ENCODE measurements at regions not wholly inside any gene's neighbourhood (a gene's known extent, or its start where the extent isn't known, plus 50 kb on each side); places are given as distances from the start of the nearest gene placed in this dataset.

- Histone ChIP-seq H3K9me2 (replicated peaks; ENCODE audit: control insufficient read depth, low read length) (no peaks in the 10 kb centered on the region), H3K79me2 (ENCODE audit: control insufficient read depth, low read length) (no peaks in the 10 kb centered on the region), H3F3A (ENCODE audit: control insufficient read depth, insufficient read depth) (no peaks in the 10 kb centered on the region), H3K9me3 (ENCODE audit: control insufficient read depth, insufficient read depth, low read length) (no peaks in the 10 kb centered on the region), H3K4me3 (ENCODE audit: low read length) (no peak overlapping the region), H3K27me3 (ENCODE audit: control insufficient read depth, low read length) (no peaks in the 10 kb centered on the region), H3K4me2 (ENCODE audit: low read length) (no peak overlapping the region), H4K20me1 (ENCODE audit: control insufficient read depth, insufficient read depth, low read depth, low read length) (no peaks in the 10 kb centered on the region), H3K4me1 (ENCODE audit: control insufficient read depth, low read length) (no peaks in the 10 kb centered on the region), H3K36me3 (ENCODE audit: control insufficient read depth, low read length) (no peaks in the 10 kb centered on the region), H3K27ac (ENCODE audit: low read depth, low read length) (no peak overlapping the region)
- TF ChIP-seq, protein P1, sequence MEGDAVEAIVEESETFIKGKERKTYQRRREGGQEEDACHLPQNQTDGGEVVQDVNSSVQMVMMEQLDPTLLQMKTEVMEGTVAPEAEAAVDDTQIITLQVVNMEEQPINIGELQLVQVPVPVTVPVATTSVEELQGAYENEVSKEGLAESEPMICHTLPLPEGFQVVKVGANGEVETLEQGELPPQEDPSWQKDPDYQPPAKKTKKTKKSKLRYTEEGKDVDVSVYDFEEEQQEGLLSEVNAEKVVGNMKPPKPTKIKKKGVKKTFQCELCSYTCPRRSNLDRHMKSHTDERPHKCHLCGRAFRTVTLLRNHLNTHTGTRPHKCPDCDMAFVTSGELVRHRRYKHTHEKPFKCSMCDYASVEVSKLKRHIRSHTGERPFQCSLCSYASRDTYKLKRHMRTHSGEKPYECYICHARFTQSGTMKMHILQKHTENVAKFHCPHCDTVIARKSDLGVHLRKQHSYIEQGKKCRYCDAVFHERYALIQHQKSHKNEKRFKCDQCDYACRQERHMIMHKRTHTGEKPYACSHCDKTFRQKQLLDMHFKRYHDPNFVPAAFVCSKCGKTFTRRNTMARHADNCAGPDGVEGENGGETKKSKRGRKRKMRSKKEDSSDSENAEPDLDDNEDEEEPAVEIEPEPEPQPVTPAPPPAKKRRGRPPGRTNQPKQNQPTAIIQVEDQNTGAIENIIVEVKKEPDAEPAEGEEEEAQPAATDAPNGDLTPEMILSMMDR (IDR thresholded peaks at IDR 0.05; ENCODE audit: low read depth, low read length, poor library complexity, severe bottlenecking): no peak
- TF ChIP-seq EZH2phosphoT487 (IDR thresholded peaks at IDR 0.05; ENCODE audit: borderline replicate concordance, low read length): no peak
Measured at GRCh38 chr2:21453723-21454450, 330.1 kb downstream of the TDRD15 start.

GRCh38 chr2:21454839-21455238 is 331.1 kb downstream of the TDRD15 start:
- TF ChIP-seq, protein P1 (IDR thresholded peaks at IDR 0.05; ENCODE audit: low read depth, low read length, poor library complexity, severe bottlenecking): no peak
- TF ChIP-seq EZH2phosphoT487 (IDR thresholded peaks at IDR 0.05; ENCODE audit: borderline replicate concordance, low read length): no peak
- no peak overlapping the region for H3K4me3 ChIP-seq (ENCODE audit: low read length)

DNA sequence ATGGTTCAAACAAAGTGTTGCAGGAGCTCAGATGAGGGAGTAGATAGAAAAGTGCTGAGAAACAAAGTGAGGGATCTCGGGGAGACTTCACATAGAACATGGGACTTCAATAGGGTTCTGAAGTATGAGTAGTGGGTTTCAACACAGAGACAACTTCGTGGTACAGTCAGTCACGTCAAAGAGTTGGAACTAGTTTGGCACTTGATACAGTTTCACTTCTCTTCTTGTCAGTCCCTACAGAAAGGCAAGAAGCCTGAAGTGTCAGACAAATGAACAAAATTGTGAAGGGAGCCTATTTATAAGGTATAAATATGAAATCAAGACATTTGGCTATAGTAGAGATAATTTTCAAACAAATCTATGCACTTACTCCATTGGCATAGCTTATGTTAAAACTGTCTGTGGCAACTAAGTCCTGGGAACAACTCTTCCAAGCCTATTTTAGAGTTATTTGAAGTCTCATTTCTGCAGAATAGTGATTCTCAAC is 338.0 kb downstream of the TDRD15 start:
- no peak overlapping the region for H3K27ac ChIP-seq (ENCODE audit: low read depth, low read length)
- no peaks in the 10 kb centered on the region for H3K9me3 ChIP-seq (ENCODE audit: control insufficient read depth, insufficient read depth, low read length)
- no peaks in the 10 kb centered on the region for H3K36me3 ChIP-seq (ENCODE audit: control insufficient read depth, low read length)
- TF ChIP-seq, protein P1 (IDR thresholded peaks at IDR 0.05; ENCODE audit: low read depth, low read length, poor library complexity, severe bottlenecking): no peak
- no peak for TF ChIP-seq EZH2phosphoT487 (IDR thresholded peaks at IDR 0.05; ENCODE audit: borderline replicate concordance, low read length)
- H3K4me1 ChIP-seq (ENCODE audit: control insufficient read depth, low read length): no peaks in the 10 kb centered on the region
- no peaks in the 10 kb centered on the region for H3K27me3 ChIP-seq (ENCODE audit: control insufficient read depth, low read length)
- no peak overlapping the region for H3K4me3 ChIP-seq (ENCODE audit: low read length)
- H3K4me2 ChIP-seq (ENCODE audit: low read length): no peak overlapping the region
- H3K9me2 ChIP-seq (replicated peaks; ENCODE audit: control insufficient read depth, low read length): no peaks in the 10 kb centered on the region
- H3F3A ChIP-seq (ENCODE audit: control insufficient read depth, insufficient read depth): no peaks in the 10 kb centered on the region
- no peaks in the 10 kb centered on the region for H3K79me2 ChIP-seq (ENCODE audit: control insufficient read depth, low read length)
- no peaks in the 10 kb centered on the region for H4K20me1 ChIP-seq (ENCODE audit: control insufficient read depth, insufficient read depth, low read depth, low read length)

More at GRCh38 chr2:21454839-21455238, 331.1 kb downstream of the TDRD15 start:
- Histone ChIP-seq H3K9me2 (replicated peaks; ENCODE audit: control insufficient read depth, low read length) (no peaks in the 10 kb centered on the region), H3K27me3 (ENCODE audit: control insufficient read depth, low read length) (no peaks in the 10 kb centered on the region), H3F3A (ENCODE audit: control insufficient read depth, insufficient read depth) (no peaks in the 10 kb centered on the region), H3K4me1 (ENCODE audit: control insufficient read depth, low read length) (no peaks in the 10 kb centered on the region), H3K9me3 (ENCODE audit: control insufficient read depth, insufficient read depth, low read length) (no peaks in the 10 kb centered on the region), H3K4me2 (ENCODE audit: low read length) (no peak overlapping the region), H3K79me2 (ENCODE audit: control insufficient read depth, low read length) (no peaks in the 10 kb centered on the region), H3K27ac (ENCODE audit: low read depth, low read length) (no peak overlapping the region), H3K36me3 (ENCODE audit: control insufficient read depth, low read length) (no peaks in the 10 kb centered on the region), H4K20me1 (ENCODE audit: control insufficient read depth, insufficient read depth, low read depth, low read length) (no peaks in the 10 kb centered on the region)
